K562 (cell line): ENCODE measurements at regions not wholly inside any gene's neighbourhood (a gene's known extent, or its start where the extent isn't known, plus 50 kb on each side); places are given as distances from the start of the nearest gene placed in this dataset.

Experiments
- CBX5 ChIP-seq: IDR thresholded peaks from 2 replicates; pipeline ENCODE4 v1.6.1; 2014; ENCODE audit warnings: low read depth, borderline replicate concordance
- CHD7 ChIP-seq: fragments of 200-600 bp; sonication (generic); IDR thresholded peaks from one replicate; pipeline ENCODE4 v1.6.1; 2012; ENCODE audit warnings: mild to moderate bottlenecking, low read depth, low read length, inconsistent platforms
- ETV6 ChIP-seq, 3 experiments: fragments of 150-350 bp in 1 of 3; sonication (generic) in 1 of 3; formaldehyde crosslinking in 1 of 3; IDR thresholded peaks; 2 replicates each; pipeline versions ENCODE4 v1.6.1 to v1.8.0; 2014 to 2022; ENCODE audit warnings: borderline replicate concordance in 2 of 3, low read depth in 2 of 3, antibody characterized with exemption in 1 of 3, low read length in 1 of 3, mild to moderate bottlenecking in 1 of 3, missing genetic modification reagents in 1 of 3
- GATAD2B ChIP-seq: fragments of 450-650 bp; IDR thresholded peaks from 2 replicates; pipeline ENCODE4 v1.6.1; 2017; ENCODE audit warnings: mild to moderate bottlenecking, borderline replicate concordance
- THRA ChIP-seq: fragments of 450-650 bp; IDR thresholded peaks from 2 replicates; pipeline ENCODE4 v1.6.1; 2017; ENCODE audit warnings: mild to moderate bottlenecking, moderate library complexity
- TRIM24 ChIP-seq, 2 experiments: fragments of 450-650 bp; IDR thresholded peaks; 2 replicates each; pipeline ENCODE4 v1.6.1; 2016
- ZFX ChIP-seq: sonication (generic); formaldehyde crosslinking; IDR thresholded peaks from 2 replicates; pipeline ENCODE4 v1.8.0; 2022; ENCODE audit warnings: mild to moderate bottlenecking, missing genetic modification reagents, moderate library complexity
- ZNF140 ChIP-seq: fragments of 250-450 bp; sonication (Bioruptor Pico); IDR thresholded peaks from 2 replicates; pipeline ENCODE4 v1.8.0; 2021; ENCODE audit warnings: moderate library complexity, mild to moderate bottlenecking, inconsistent platforms
- ZNF668 ChIP-seq: fragments of 250-450 bp; sonication (Bioruptor Pico); IDR thresholded peaks from 2 replicates; pipeline ENCODE4 v1.8.0; 2022; ENCODE audit warnings: mild to moderate bottlenecking, inconsistent platforms
- TF ChIP-seq, protein P1 (sequence below): fragments of 250-450 bp; sonication (Bioruptor Pico); IDR thresholded peaks from 2 replicates; pipeline ENCODE4 v1.5.0; 2020; ENCODE audit warnings: mild to moderate bottlenecking, borderline replicate concordance

DNA sequence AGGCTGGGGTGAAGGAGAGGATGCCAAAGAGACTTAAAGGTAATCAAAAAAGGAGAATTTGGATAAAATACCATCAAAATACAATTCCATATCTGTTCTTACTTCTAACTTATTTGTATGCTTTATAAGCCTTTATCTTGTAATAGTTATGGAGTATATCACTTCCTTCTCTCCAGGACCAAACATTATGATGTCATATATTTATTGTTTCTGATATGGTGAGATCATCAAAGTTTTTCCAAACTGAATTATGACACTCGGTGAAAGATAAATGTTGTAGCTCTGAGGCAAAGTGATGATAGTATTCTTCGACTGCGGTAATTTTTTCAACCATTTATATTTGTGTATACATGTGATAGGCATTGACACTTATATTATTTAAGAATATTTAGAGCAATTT, 619.3 kb upstream of the TECRL start (continued):
- TF ChIP-seq CBX5 (no peak), ZNF140 (CRISPR knock-in tag) (no peak), THRA (no peak), ETV6 (IDR thresholded peaks at IDR 0.05; ENCODE audit: borderline replicate concordance in 1 of 2, low read depth in 2 of 2, low read length in 1 of 2) (no peak), ETV6 (CRISPR knock-in tag; IDR thresholded peaks at IDR 0.05; ENCODE audit: borderline replicate concordance) (no peak), CHD7 (no peak), GATAD2B (no peak), ZNF668 (CRISPR knock-in tag) (no peak), ZFX (CRISPR knock-in tag) (no peak), TRIM24 (IDR thresholded peaks at IDR 0.05) (no peak)
- TF ChIP-seq, protein P1, sequence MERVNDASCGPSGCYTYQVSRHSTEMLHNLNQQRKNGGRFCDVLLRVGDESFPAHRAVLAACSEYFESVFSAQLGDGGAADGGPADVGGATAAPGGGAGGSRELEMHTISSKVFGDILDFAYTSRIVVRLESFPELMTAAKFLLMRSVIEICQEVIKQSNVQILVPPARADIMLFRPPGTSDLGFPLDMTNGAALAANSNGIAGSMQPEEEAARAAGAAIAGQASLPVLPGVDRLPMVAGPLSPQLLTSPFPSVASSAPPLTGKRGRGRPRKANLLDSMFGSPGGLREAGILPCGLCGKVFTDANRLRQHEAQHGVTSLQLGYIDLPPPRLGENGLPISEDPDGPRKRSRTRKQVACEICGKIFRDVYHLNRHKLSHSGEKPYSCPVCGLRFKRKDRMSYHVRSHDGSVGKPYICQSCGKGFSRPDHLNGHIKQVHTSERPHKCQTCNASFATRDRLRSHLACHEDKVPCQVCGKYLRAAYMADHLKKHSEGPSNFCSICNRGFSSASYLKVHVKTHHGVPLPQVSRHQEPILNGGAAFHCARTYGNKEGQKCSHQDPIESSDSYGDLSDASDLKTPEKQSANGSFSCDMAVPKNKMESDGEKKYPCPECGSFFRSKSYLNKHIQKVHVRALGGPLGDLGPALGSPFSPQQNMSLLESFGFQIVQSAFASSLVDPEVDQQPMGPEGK: no peak
